ENCODE measurements at regions not wholly inside any gene's neighbourhood (a gene's known extent, or its start where the extent isn't known, plus 50 kb on each side); places are given as distances from the start of the nearest gene placed in this dataset.
"Not testable (repeated sequence)": the region's sequence is repeated elsewhere in the genome, so short reads cannot be mapped to it uniquely, and the experiment has no call there.

DNA sequence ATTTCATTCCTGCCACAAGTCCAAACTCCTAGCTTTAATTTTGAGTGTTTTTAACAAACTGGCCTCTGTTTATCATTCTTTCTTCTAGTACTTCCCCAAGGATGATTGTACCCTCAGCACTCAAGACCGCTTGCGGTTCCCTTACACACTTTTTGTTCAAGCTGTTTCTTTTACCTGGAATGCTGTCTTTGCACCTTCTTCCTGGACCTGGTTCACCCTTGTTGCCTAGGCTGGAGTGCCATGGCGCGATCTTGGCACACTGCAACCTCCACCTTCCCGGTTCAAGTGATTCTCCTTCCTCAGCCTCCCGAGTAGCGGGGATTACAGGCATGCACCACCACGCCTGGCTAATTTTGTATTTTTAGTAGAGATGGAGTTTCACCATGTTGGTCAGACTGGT lies 151.7 kb downstream of the OR4F15 start:
- 90% methylated on average over 2 of the region's 8 CpGs; no CpG with 5 or more reads in 1 of the 2 experiments for WGBS, 2 experiments (ENCODE audit: extremely low coverage in 2 of 2, insufficient read length in 1 of 2)

GRCh38 chr15:101965353-101965752 lies 153.4 kb downstream of the OR4F15 start:
- peaks cover 4 to 13% of the 10 kb centered on the region in 2 experiments for H3K79me1 ChIP-seq (ENCODE audit: low read depth in 1 of 2, low read length in 2 of 2)
- BruUV-seq (replicated peaks); H3K9me1 ChIP-seq (ENCODE audit: insufficient read depth, low read length); H3K4me1 ChIP-seq (ENCODE audit: control insufficient read depth, insufficient read depth, low read length); H2AK9ac ChIP-seq (replicated peaks; ENCODE audit: low read depth, low read length, poor library complexity); H3K14ac ChIP-seq (replicated peaks; ENCODE audit: low read depth, low read length); H2AFZ ChIP-seq (replicated peaks; ENCODE audit: low read length, poor library complexity); H3K36me3 ChIP-seq (ENCODE audit: control insufficient read depth, insufficient read depth, low read length); H3K4me3 ChIP-seq (ENCODE audit: insufficient read depth, low read depth, low read length); in situ Hi-C loops (cut with MboI; ENCODE audit: low sequenced_read_pairs); H3K9ac ChIP-seq (ENCODE audit: low read depth, low read length); H2BK20ac ChIP-seq (ENCODE audit: low read depth, low read length); H4K20me1 ChIP-seq (ENCODE audit: insufficient read depth, low read length); dilution Hi-C loops (cut with HindIII; ENCODE audit: low sequenced_read_pairs, unreplicated experiment); ATAC-seq (ENCODE audit: low read depth); H3K4ac ChIP-seq (ENCODE audit: low read depth, low read length); intact Hi-C loops (cut with micrococcal nuclease); H2BK5ac ChIP-seq (ENCODE audit: low read depth, low read length, poor library complexity, severe bottlenecking); H2AK5ac ChIP-seq (ENCODE audit: low read depth, low read length); CTCF ChIA-PET; POLR2A ChIA-PET (ENCODE audit: unreplicated experiment); DNase-seq; H2BK15ac ChIP-seq (ENCODE audit: low read depth, low read length); H4K91ac ChIP-seq (ENCODE audit: insufficient read depth, low read depth, low read length); H3K56ac ChIP-seq (ENCODE audit: extremely low read depth, insufficient read depth, low read length); H4K8ac ChIP-seq (ENCODE audit: low read depth in 2 of 2, low read length in 2 of 2); H3K18ac ChIP-seq (ENCODE audit: low read depth, low read length); H2BK120ac ChIP-seq (ENCODE audit: low read depth, low read length); H3K27ac ChIP-seq (ENCODE audit: insufficient read depth, low read length); H3K27me3 ChIP-seq (ENCODE audit: control insufficient read depth, insufficient read depth, low read length); H3K23ac ChIP-seq (ENCODE audit: low read depth, low read length); H4K5ac ChIP-seq (ENCODE audit: low read depth, low read length); H3K4me2 ChIP-seq (ENCODE audit: low read depth, low read length); H3K9me3 ChIP-seq (ENCODE audit: control insufficient read depth, insufficient read depth, low read length): not testable (repeated sequence)
- WGBS, 2 experiments (ENCODE audit: extremely low coverage in 2 of 2, insufficient read length in 1 of 2): 80% methylated on average over 1 of the region's 2 CpGs; no CpG with 5 or more reads in 1 of the 2 experiments

More for the DNA sequence above, 151.7 kb downstream of the OR4F15 start:
- H2BK20ac ChIP-seq (ENCODE audit: low read depth, low read length); H3K4me1 ChIP-seq (ENCODE audit: control insufficient read depth, insufficient read depth, low read length); POLR2A ChIA-PET (ENCODE audit: unreplicated experiment); H3K4me3 ChIP-seq (ENCODE audit: insufficient read depth, low read depth, low read length); H3K36me3 ChIP-seq (ENCODE audit: control insufficient read depth, insufficient read depth, low read length); intact Hi-C loops (cut with micrococcal nuclease); H2BK120ac ChIP-seq (ENCODE audit: low read depth, low read length); H3K9ac ChIP-seq (ENCODE audit: low read depth, low read length); H3K4ac ChIP-seq (ENCODE audit: low read depth, low read length); H4K91ac ChIP-seq (ENCODE audit: insufficient read depth, low read depth, low read length); DNase-seq; CTCF ChIA-PET; H3K27ac ChIP-seq (ENCODE audit: insufficient read depth, low read length); H2BK15ac ChIP-seq (ENCODE audit: low read depth, low read length); H2AFZ ChIP-seq (replicated peaks; ENCODE audit: low read length, poor library complexity); H3K4me2 ChIP-seq (ENCODE audit: low read depth, low read length); H2BK5ac ChIP-seq (ENCODE audit: low read depth, low read length, poor library complexity, severe bottlenecking); ATAC-seq (ENCODE audit: low read depth); H2AK9ac ChIP-seq (replicated peaks; ENCODE audit: low read depth, low read length, poor library complexity); H3K9me1 ChIP-seq (ENCODE audit: insufficient read depth, low read length); H3K23ac ChIP-seq (ENCODE audit: low read depth, low read length); BruUV-seq (replicated peaks); H4K5ac ChIP-seq (ENCODE audit: low read depth, low read length); H3K14ac ChIP-seq (replicated peaks; ENCODE audit: low read depth, low read length); H3K18ac ChIP-seq (ENCODE audit: low read depth, low read length); H4K8ac ChIP-seq (ENCODE audit: low read depth in 2 of 2, low read length in 2 of 2); H4K20me1 ChIP-seq (ENCODE audit: insufficient read depth, low read length); in situ Hi-C loops (cut with MboI; ENCODE audit: low sequenced_read_pairs); H3K27me3 ChIP-seq (ENCODE audit: control insufficient read depth, insufficient read depth, low read length); dilution Hi-C loops (cut with HindIII; ENCODE audit: low sequenced_read_pairs, unreplicated experiment); H2AK5ac ChIP-seq (ENCODE audit: low read depth, low read length); H3K9me3 ChIP-seq (ENCODE audit: control insufficient read depth, insufficient read depth, low read length); H3K56ac ChIP-seq (ENCODE audit: extremely low read depth, insufficient read depth, low read length): not testable (repeated sequence)
- H3K79me1 ChIP-seq (ENCODE audit: low read depth in 1 of 2, low read length in 2 of 2): peaks cover 4 to 13% of the 10 kb centered on the region in 2 experiments

Measured in IMR-90 (cell line).